ENCODE measurements at regions not wholly inside any gene's neighbourhood (a gene's known extent, or its start where the extent isn't known, plus 50 kb on each side); places are given as distances from the start of the nearest gene placed in this dataset.

DNA sequence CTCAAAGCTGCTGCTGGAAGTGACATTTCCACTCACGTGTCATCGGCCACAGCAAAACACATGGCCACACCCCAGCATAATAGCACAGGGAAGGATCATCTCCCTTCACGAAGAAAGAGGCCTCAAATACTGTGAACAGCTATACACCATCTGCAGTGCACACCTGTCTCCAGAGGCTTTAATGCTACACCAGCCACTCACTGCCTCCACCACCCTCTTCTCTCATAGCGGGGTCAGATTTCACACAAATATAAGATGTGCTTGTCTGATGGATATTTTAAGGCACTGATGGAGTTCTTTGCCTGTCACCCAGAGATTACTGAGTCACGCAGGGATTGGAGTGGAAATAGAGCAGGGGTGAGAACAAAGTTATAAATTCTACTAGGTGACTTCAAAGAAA lies 374.0 kb downstream of the ZNF516 start:
- no peak for DNase-seq (ENCODE audit: low read depth)

DNA sequence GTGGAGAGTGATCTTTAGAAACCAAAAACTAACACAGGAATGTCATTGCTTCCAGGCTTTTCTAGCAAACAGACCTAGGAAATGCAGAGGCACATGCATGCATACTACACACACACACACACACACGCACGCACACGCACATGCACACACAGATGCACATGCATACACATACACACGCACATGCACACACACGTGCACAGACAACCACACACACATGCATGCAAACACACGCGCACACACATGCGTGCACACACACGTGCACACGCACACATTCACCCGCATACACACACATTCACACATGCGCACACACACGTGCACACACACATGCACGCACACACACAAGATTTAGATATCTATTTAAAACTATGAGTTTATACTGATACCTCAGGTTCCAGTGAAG lies 379.5 kb downstream of the ZNF516 start:
- DNase-seq (ENCODE audit: low read depth), result no peak

DNA sequence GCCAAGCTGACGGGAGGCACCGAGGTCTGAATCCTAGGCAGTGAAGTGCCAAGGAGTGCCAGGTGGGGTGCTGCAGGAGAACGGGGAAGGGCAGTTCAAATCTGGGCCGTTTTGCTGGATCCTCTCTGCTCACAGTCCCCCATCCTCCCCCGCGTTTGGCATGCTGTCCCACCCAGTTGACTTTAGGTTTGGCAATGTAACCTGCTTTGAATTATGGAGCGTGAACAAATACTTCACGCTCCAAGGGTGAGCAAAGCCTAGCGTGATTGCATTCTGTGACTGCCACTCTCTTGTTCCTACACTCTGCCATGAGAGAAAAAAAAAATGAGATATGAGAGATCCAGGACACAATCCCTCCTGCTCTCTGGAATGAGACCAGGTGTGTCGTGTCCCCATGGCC lies 381.9 kb downstream of the ZNF516 start:
- DNase-seq (ENCODE audit: low read depth), result no peak

DNA sequence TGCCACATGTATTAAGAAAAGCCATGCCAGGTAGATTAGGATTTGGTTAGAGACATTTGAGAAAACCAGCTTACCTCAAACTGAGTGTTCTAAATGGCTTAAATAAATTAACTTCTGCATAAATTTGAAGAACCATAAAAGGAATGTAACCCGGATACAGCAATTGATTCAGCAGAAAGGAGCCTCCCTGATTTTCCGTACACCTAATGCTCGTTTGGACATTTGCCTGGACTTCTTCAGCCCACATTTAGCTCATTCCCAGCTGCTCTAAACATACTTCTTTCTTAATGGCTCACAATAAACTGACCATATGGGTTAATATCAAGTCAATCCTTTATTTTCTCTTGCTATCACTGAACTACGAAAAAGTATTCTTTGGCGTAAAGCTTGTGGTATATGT lies 392.4 kb downstream of the ZNF516 start:
- no peak for DNase-seq (ENCODE audit: low read depth)

DNA sequence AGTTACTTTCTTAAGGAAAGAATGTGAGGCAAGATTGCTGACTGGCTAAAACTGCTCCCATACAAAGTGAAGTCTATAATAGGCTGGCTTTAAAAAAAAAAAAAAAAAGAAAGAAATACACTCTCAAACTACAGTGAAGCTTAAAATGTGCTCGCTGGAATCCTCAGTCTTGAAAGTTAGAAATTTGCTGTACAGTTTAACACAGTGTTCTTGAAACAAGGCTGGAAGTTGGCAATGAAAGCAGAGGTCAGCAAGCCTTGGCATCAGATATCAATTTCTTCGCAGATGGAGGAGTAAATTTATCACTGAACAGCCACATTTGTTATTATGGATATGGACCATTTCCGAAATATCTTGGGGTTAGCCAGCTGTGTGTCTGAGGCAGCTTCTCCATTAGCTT lies 392.9 kb downstream of the ZNF516 start:
- no peak for DNase-seq (ENCODE audit: low read depth)

DNA sequence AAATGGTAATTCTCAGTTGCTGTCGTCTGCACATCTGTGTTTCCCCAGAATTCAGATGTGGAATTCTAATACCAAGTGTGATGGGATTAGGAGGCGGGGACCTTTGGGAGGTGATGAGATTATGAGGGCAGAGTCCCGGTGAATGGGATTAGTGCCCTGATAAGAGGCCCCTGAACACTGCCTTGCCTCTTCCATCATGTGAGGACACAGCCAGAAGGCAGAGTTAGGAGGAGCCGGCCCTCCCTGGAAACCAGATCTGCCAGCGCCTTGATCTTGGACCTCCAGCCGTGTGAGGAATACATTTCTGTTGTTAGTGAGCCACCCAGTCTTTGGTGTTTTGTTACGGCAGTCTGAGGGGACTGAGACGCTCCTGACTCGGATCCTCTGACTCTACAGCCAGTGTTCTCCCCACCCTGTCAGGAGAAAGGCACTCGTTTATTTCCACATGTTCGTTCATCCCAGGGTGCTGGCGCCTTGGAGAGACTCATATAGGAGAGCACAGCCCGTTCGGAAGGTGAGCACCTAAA lies 395.0 kb downstream of the ZNF516 start:
- no peak for DNase-seq (ENCODE audit: low read depth)

DNA sequence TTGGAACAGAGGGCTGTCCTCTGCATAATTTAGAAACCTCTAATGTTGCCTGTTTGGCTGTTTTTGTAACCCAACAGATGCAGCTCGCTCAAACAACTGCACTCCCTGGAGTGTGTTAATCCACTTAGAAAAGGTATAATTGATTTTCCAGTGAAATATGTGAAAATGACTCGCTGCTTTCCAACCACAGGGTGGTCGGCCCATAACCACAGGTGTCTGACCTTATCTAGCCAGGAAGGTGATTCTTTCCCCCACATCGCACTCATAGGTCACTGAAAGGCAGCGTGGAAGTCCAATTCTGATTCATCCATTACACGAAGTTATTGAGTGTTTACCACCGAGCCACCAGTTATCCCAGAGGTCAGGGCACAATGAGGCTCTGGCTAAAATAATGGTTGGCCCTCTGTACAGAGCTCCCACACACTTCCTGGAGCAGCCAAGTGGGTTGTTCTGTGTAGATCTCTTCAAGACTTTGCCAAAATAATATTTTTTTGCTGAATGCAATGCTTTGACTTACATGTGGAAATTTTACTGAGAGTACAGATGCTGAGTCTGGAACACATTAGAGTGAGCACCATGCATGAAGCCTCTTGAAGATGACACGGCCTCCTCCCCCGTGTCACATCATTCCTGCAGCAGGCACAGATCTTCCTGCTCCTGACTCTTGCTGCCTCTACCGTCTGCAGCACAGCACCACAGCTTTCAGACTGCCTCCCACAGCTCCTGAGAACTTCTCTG lies 396.2 kb downstream of the ZNF516 start:
- no peak for DNase-seq (ENCODE audit: low read depth)

DNA sequence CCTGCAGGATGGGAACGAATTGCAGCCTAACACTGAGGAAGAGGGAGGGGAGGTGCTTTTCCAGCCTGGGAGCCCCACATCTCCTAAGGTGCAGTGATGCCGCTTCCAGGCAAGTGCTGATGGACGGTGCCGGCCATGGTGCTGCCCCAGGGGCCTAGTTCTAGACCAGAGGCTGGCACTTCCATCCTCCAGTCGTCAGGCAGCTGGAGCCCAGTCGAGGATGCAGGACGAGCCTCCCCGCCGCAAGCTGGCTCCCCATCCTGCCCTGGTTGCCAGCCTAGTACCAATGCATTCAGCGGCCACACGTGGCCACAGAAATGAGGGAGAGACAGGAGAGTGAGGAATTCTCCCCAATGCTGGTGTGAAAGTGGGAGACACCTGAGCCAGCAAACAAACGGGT lies 413.5 kb downstream of the ZNF516 start:
- DNase-seq (ENCODE audit: low read depth), result no peak

DNA sequence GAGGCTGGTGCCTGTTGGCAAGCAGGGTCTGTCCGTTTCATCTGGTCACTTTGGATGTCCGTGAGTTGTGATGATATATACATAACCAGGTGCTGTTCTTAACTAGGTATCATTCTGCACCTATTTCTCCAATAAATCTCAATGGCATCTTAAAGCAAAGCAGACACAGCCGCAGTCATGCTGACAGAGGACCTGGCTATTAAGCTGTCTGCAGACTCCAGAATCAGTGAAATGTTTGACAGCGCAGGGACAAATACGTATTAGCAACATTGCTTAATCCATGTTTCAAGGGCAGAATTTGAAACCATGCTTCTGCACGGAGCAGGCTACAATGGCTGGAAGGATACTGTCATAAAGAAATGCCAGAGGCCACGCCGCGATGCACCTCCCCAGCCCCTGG lies 414.6 kb downstream of the ZNF516 start:
- no peak for DNase-seq (ENCODE audit: low read depth)

DNA sequence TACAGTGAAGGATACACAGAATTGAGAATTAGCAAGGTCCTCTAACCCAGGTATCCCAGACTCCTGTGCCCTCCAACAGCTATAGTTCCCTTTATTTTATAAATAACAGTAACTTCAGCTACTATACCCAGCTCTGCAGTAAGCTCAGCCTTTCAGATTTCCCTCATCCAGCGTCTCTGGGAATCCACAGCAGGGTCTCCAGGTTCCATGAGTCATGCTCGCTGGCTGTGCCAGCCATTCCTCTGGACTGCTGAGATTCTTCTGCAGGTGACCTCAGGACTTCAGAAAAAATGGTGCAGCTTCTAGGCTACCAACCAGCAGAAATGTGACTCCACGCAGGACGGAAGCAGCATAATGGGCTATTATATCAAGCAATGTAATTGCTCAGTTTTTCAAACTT lies 419.3 kb downstream of the ZNF516 start:
- no peak for DNase-seq (ENCODE audit: low read depth)

DNA sequence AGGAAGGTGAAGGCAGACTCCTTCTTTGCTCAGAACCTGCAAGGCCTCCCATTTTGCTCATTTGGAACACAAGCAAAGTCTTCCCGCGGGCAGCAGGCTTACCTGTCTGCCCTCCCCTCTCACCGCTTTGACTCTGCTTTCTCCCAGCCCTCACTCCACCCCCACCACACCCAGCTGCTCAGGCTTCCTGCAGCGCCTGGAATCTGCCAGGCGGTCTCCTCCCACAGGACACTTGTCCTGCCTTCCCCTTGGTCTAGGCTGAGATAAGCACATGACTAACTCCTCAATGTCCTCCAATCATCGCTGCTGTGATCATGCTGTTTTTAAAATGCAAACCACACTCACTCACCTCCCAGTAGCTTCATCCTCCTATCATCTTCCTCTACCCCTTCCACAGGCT lies 430.0 kb downstream of the ZNF516 start:
- no peak for DNase-seq (ENCODE audit: low read depth)

DNA sequence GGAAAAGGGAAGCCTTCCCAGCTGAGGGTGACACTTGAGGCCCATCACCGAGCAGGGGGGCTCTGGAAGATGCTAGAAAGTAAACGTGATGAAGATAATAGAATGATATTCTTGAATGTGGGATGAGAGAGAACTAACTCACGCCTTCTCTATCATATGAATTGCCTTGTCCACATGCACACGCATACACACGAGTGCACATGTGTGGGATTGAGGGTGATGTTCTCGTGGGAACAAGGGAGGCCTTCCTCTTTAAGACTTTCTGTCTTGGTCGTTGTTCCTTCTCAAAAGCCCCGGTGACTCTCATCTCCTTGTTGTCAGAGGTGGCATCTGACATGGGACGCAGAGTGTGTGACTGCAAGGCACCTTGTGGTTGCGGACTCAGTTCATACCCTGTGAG lies 436.9 kb downstream of the ZNF516 start:
- DNase-seq (ENCODE audit: low read depth), result no peak

DNA sequence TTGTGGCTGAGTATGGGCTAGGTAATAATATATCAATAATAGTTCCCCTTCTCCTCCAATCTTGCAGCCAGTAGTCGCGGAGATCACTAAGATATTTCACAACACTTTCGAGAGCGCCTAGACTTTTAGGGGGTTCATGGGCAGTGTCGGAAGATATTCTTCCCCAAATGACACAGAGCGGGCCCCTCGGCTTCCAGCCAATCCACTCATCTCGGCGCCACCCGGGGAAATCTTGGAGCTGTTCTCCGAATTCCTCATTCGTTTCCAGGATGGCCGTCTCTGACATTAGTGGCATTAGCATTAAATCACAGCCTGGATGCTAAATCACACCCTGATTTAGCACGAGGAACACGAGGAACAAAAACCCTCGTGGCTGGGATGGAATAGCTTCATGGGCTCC lies 437.7 kb downstream of the ZNF516 start:
- no peak for DNase-seq (ENCODE audit: low read depth)

DNA sequence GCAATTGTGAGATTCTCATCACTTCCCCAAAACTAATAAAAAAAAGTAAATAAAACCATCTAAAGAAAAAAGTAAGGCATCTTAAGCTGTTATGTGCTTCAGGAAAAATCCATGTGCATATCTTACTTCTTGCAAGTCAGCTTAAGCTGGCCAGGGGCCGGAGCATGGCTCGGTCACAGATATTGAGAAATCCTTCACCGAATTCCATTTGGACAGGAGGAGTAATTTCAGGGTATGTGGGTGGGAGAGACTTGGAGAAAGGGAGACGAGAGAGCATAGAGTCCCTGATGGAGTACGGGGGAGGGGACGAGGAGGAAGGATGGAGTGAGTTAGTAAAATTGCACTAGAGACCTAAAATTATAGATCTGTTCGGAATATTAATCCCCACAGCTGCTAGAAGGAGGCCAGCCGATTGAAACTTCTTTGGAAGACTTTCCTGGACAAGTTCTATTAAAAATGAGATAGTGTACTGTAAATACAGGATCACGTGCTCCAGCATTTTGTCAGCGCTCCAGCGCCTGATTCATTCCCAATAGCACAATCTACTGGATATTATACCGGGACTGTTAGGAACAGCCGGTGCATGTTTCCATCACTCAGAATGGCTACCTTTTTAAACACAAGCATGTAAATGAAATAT lies 438.5 kb downstream of the ZNF516 start:
- DNase-seq (ENCODE audit: low read depth), result no peak

DNA sequence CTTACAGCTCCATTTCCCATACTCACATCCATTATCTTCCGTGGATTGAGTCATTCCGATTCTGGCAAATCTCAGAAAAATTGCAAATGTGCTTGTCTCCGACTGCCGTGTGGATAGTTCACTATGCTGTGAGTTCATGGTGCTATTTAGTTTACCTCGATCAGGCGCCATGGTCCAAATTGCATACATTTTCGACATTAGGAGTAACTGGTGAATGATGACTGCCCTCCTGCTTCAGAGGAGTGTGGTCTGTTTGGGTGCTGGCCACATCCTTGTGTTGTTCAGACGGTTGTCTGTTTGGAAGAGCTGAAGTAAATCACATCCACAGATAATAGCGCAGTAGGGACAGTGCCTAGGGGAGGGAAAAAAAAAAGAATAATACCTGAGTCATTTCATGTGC lies 439.5 kb downstream of the ZNF516 start:
- DNase-seq (ENCODE audit: low read depth), result no peak

DNA sequence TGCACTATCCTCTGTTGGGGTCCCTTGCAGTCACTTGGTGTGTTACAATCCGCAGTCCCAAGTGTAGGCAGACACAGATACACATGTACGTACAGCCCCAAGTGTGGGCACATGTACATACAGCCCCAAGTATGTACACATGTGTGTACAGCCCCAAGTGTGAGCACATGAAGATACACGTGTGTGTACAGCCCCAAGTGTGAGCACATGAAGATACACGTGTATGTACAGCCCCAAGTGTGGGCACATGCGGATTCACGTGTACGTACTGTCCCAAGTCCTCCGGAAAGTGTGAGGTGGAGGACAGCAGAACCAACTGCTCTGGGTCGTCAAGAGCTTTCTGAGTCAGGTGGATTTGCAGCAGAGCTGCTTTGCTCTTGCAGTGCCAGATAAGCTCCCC lies 440.0 kb downstream of the ZNF516 start:
- DNase-seq (ENCODE audit: low read depth), result no peak

DNA sequence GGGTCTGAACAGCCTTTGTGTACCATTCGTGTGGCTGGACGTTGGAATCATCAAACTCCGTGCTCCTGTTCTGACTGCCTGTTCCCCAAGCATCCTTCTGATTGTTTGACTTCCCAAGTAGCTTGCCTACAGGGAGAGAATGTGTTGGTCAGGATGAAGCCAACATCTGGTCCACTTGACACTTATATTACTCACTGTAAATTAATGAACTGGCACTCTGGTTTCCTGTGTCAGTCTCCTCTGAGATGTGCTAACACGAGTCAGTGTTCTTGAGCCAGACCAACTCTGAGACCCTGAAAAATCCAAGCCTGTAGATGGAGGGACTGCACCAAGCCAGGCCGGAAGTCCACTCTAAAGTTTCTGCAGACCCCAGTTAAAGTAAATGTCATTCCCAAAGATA lies 440.9 kb downstream of the ZNF516 start:
- no peak for DNase-seq (ENCODE audit: low read depth)

DNA sequence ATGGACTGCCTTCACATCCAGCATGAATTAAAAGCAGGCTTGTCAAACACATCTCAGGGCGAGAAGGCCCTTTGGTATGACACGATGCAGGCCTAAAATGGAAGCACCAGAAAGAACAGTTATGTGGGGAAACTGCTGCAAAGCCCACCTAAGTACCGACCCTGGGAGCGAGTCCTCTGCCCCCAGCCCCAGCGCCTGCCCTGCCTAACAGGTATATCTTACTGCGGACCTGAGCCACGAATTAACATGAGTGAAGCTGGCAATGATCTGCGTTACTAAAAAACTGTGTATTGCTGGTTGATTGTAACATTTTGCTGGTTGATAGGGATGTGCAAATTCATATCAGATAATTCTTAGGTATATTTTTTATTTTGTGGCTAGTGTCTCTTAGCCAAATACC lies 441.5 kb downstream of the ZNF516 start:
- no peak for DNase-seq (ENCODE audit: low read depth)

DNA sequence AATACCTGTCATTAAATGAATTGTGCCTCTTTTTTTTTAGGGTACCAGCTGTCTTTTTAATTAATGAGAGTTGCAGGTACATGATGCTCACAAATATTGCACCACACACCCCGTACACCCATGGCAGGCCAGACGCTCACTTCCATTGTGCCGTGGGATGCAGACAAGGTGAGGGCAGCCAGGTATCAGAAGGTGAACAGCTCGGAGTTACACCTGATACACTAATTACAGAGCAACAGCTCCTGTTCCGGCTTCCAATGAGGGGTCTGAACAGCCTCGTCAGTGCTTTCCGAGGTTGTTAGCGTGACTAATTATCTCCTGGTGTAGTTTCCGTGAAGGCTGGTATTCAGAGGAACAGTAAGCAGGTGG lies 442.8 kb downstream of the ZNF516 start:
- no peak for DNase-seq (ENCODE audit: low read depth)

DNA sequence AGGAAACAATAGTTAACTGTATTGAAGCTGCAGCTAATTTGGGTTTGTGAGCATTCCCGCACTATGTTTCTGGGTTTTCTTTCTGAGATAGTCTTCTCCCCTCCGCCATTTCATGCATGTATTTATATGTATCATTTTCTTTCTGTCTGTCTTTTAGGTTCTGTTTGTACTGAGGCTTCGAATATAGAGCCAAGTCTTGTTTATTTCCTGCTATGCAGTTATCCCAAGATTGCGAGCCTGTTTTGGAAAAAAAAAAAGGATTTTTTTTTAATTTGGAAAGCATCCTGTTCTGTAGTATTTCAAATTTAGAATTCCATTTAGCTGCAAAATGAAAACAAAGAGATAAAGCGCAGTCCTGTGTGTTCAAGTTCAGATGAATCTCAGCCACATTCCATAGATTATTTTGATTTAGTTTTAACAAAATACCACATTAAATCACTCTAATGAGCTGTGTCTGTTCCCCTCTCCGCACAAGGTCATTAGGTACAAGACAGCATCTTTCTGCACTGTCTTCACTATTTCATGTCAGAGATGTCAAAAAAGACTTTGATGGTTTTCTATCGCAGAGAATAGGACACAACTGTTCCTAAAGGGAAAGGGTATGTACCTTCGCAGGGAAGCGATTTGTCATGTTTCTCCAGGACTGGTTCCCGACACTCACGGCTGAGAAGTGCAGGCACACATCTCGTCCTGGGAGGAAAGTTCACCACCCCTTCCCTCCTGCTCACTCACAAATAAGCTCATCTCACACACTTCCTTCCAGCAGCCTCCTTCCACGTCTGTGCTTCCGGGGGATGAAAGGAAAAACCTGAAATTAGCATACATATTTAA lies 443.4 kb downstream of the ZNF516 start:
- DNase-seq (ENCODE audit: low read depth), result no peak

DNA sequence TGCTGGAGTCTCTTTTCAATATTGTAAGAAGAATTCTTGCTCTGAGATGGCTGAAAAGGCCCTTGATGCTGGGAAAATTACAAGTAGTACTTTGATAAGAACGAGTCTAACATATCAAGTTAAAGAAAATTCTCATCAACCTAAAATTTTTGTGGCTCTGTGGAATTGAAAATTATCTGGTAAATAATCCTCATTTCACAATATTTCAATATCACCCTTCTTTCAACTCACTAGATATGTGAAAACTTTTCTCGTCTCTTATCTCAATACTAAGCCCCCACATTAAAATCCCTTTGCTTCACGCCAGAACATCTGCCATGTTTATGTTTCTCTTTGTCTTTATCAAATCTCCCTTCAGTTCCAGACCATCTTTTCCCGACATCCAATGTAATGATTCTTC lies 448.8 kb downstream of the ZNF516 start:
- DNase-seq (ENCODE audit: low read depth), result no peak

DNA sequence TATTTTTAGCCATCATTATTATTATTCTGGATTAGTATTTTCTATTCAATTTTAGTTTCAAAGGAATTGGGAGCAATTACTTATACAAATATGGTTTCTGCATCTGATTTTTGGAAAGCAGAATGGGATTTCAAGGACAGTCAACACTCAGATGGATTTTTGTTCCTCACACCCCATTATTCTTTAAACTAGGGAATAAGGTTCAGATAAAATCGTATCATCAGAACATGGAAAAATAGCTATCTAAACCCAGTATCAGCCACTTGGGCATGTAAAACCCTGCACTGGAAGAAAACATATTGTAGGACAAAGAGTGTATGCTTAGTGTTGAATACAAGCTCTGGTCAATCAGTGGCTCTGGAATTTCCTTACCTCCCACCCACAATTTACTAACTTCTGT lies 452.5 kb downstream of the ZNF516 start:
- DNase-seq (ENCODE audit: low read depth), result no peak

DNA sequence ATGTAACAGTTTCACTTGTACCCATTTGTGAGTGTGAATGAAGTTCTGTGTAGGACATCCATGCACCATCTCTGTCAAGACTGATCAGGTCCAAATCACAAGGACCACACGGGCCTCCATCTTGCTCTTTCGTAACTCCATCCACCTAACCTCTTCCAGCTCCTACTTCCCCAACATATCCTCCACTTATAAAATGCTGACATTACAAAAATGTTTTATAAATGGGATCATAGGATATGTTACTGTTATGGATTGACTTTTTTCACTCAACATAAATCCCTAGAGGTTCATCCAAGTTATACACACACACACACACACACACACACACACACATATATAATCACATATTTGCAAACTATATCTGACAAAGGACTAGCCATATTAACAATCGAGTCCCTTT lies 476.8 kb downstream of the ZNF516 start:
- no peak for DNase-seq (ENCODE audit: low read depth)

Data from stromal cell of bone marrow (primary cell).